ENCODE measurements at regions not wholly inside any gene's neighbourhood (a gene's known extent, or its start where the extent isn't known, plus 50 kb on each side); places are given as distances from the start of the nearest gene placed in this dataset.

- FAIRE-seq (no peak), DNase-seq (ENCODE audit: low read depth, low spot score) (peak; percentile 65)
- peak overlapping the region; percentile 6 for H3K9ac ChIP-seq (replicated peaks; ENCODE audit: extremely low read depth, insufficient read depth, low read length)
- no peaks in the 10 kb centered on the region for H3K36me3 ChIP-seq (ENCODE audit: control insufficient read depth in 2 of 2, extremely low read depth in 1 of 2, insufficient read depth in 2 of 2, low read length in 2 of 2)
- peak overlapping the region; percentile 24 for H3K27ac ChIP-seq (ENCODE audit: insufficient read depth, low read depth, low read length)
- TF ChIP-seq GATA2 (IDR thresholded peaks at IDR 0.05; ENCODE audit: insufficient read depth, insufficient read length, low read depth, low read length) (peak; percentile 79), MAX (IDR thresholded peaks at IDR 0.05; ENCODE audit: insufficient read depth, insufficient read length) (no peak), FOS (IDR thresholded peaks at IDR 0.05; ENCODE audit: borderline replicate concordance, insufficient read depth, low read length) (peak; percentile 82), JUN (IDR thresholded peaks at IDR 0.05; ENCODE audit: borderline replicate concordance, insufficient read depth, insufficient read length, low read depth) (peak; percentile 79), CTCF (IDR thresholded peaks at IDR 0.05; ENCODE audit: extremely low read depth in 1 of 2, insufficient read depth in 1 of 2, low read depth in 1 of 2, low read length in 2 of 2) (no peak), POLR2AphosphoS5 (IDR thresholded peaks at IDR 0.05; ENCODE audit: insufficient read depth, low read depth, low read length) (no peak), MYC (IDR thresholded peaks at IDR 0.05; ENCODE audit: low read depth, low read length) (no peak), EZH2 (IDR thresholded peaks at IDR 0.05; ENCODE audit: borderline replicate concordance, low read depth, low read length, severe bottlenecking) (no peak), POLR2A (IDR thresholded peaks at IDR 0.05; ENCODE audit: low read depth, low read length) (no peak)
- H2AFZ ChIP-seq (ENCODE audit: low read depth, low read length), result no peak overlapping the region
- intact Hi-C loops (cut with micrococcal nuclease) (loop anchor here (2.0 to 5.0 kb wide), 2 partner anchors 255 to 771 kb away; no protein-coding TSS in a partner anchor), dilution Hi-C loops (cut with MboI; ENCODE audit: extremely low pct_ligation_motif_present, low sequenced_read_pairs) (no loop called here)
- no peaks in the 10 kb centered on the region for H3K9me3 ChIP-seq (replicated peaks; ENCODE audit: control insufficient read depth, insufficient read depth, low read length)
- no peaks in the 10 kb centered on the region for H3K9me1 ChIP-seq (replicated peaks; ENCODE audit: control insufficient read depth, extremely low read depth, insufficient read depth, low read length)
- ChIA-PET POLR2A (interaction anchor here (0.6 kb wide), 1 partner anchor 1515 kb away, joined by 6 read pairs; no protein-coding TSS in a partner anchor), CTCF (interaction anchor here (0.6 to 6.0 kb wide), 10 partner anchors 11 to 290 kb away, joined by 3 to 172 read pairs (median 4); partner anchors contain the start of gene TRIB2)
- H3K4me1 ChIP-seq (ENCODE audit: control insufficient read depth, extremely low read depth, insufficient read depth, low read length), result peaks cover 19% of the 10 kb centered on the region
- H3K27me3 ChIP-seq (ENCODE audit: control insufficient read depth in 2 of 2, insufficient read depth in 2 of 2, low read length in 2 of 2), result no peaks in the 10 kb centered on the region
- no TSS peak for BruUV-seq (replicated peaks)
- no peak overlapping the region for H3K4me3 ChIP-seq (replicated peaks in 1 of 3; ENCODE audit: insufficient read depth in 1 of 3, low read depth in 1 of 3, low read length in 3 of 3)
- H3K79me2 ChIP-seq (ENCODE audit: control insufficient read depth, insufficient read depth, low read length), result no peaks in the 10 kb centered on the region
- H4K20me1 ChIP-seq (replicated peaks; ENCODE audit: control insufficient read depth, extremely low read depth, insufficient read depth, low read length), result no peaks in the 10 kb centered on the region
- H3K4me2 ChIP-seq (ENCODE audit: insufficient read depth, low read length), result peak overlapping the region; percentile 55
These were observed 211.6 kb downstream of the TRIB2 start for GRCh38 chr2:12928197-12928774.

Measured in endothelial cell of umbilical vein (primary cell).